Heart right ventricle (tissue), 16 donors: ENCODE measurements at regions not wholly inside any gene's neighbourhood (a gene's known extent, or its start where the extent isn't known, plus 50 kb on each side); places are given as distances from the start of the nearest gene placed in this dataset.

Source experiments
- ATAC-seq, 8 donors: fragments of 200-7000 bp; cut with Tn5 transposase; one replicate each; pipeline ENCODE4 v1.9.1; 2020; ENCODE audit warnings: mild to moderate bottlenecking in 8 of 8, moderate library complexity in 8 of 8, moderate number of reproducible peaks in 1 of 8
- DNase-seq, 2 donors: peaks; one replicate each; pipeline ENCODE4 v3.0.0-alpha.2; 2020
- H3K27ac ChIP-seq, 10 donors: fragments of 200-600 bp; sonication (generic) in 2 of 10; one replicate each; pipeline versions ENCODE4 v1.5.0 to v1.8.0; 2020 to 2022; ENCODE audit warnings: mild to moderate bottlenecking in 3 of 10
- H3K27me3 ChIP-seq, 7 donors: fragments of 200-600 bp; one replicate each; pipeline ENCODE4 v1.8.0; 2021 to 2022; ENCODE audit warnings: mild to moderate bottlenecking in 2 of 7
- H3K36me3 ChIP-seq, 9 donors: fragments of 200-600 bp; sonication (generic) in 1 of 9; one replicate each; pipeline versions ENCODE4 v1.5.0 to v1.8.0; 2020 to 2022; ENCODE audit warnings: mild to moderate bottlenecking in 2 of 9
- H3K4me1 ChIP-seq, 9 donors: fragments of 200-600 bp; sonication (generic) in 1 of 9; one replicate each; pipeline versions ENCODE4 v1.5.0 to v1.8.0; 2020 to 2022; ENCODE audit warnings: mild to moderate bottlenecking in 4 of 9
- H3K4me3 ChIP-seq, 10 donors: fragments of 200-600 bp; sonication (generic) in 2 of 10; one replicate each; pipeline versions ENCODE4 v1.5.0 to v1.8.0; 2020 to 2022; ENCODE audit warnings: mild to moderate bottlenecking in 7 of 10, moderate library complexity in 2 of 10
- H3K9me3 ChIP-seq, 11 donors: fragments of 200-600 bp in 10 of 11; sonication (generic) in 2 of 11; one replicate each; pipeline versions ENCODE4 v1.5.0 to v1.8.0; 2013 to 2022; ENCODE audit warnings: mild to moderate bottlenecking in 2 of 11, control low read depth in 1 of 11, moderate library complexity in 1 of 11
- CTCF ChIP-seq, 9 donors: fragments of 200-600 bp; sonication (generic) in 2 of 9; IDR thresholded peaks; one replicate each; pipeline versions ENCODE4 v1.5.0 to v1.8.0; 2021 to 2022; ENCODE audit warnings: antibody characterized with exemption in 9 of 9, mild to moderate bottlenecking in 5 of 9, moderate library complexity in 1 of 9
- WGBS, 2 donors: extraction: QIAGEN DNeasy Blood & Tissue Kit; methylation state at CpG; one replicate each; pipeline ENCODE4 v1.1.7; 2013; ENCODE audit warnings: inconsistent platforms in 1 of 2; 5-methylcytosine and 5-hydroxymethylcytosine counted together
- intact Hi-C, 10 donors: fragments of 100-400 bp; cut with DNase I; formaldehyde crosslinking; loops; one replicate each; pipeline versions ENCODE4 v1.11.1 to v1.14.2; 2022
- donor health status: Arrhythmogenic right ventricular cardiomyopathy.
- donor health status: ischemic (EF 13 %, LVEDD 7.1; RV severe dilation, severe dysfunction).
- donor health status: healthy with polysubstance abuse.
- donor health status: DM: no; HTN: yes; CAD: no.
- donor health status: DM: no; HTN: no; CAD: no.
- donor health status: ischemic (EF 25% LVEDD 6.9; RV normal size, moderate dysfunction).
- donor health status: ischemic (EF 25% LVEDD 5.7; RV mildly dilated, moderate dysfunction).
- donor health status: healthy.
- donor health status: DM: yes; HTN: yes; CAD: no.
- donor health status: Ischemic cardiomyopathy.
- donor health status: ischemic (EF 35%, LVEDD 5.7; RV mildly dilated, moderate dysfunction).
- donor health status: nonischemic (EF 11% LVEDD 7.7; RV severe dilation, severe dysfunction).
- donor health status: DM: yes; HTN: yes; CAD: no.
- donor health status: PGD.
- donor health status: ischemic (EF 29% LVEDD 5.4; RV normal size, mild dysfunction).
- donor health status: nonischemic (EF 23%, LVEDD 6.1; RV moderate dilation, normal function).

GRCh38 chr14:43369710-43370564 is 1137.1 kb downstream of the FSCB start:
- TF ChIP-seq CTCF (IDR thresholded peaks at IDR 0.05): no peak
- Histone ChIP-seq H3K27ac (no peak overlapping the region), H3K4me1 (no peaks in the 10 kb centered on the region), H3K27me3 (no peaks in the 10 kb centered on the region), H3K36me3 (no peaks in the 10 kb centered on the region), H3K9me3 (peaks cover 0 to 14% (median 0%) of the 10 kb centered on the region in 11 donors), H3K4me3 (no peak overlapping the region)
- intact Hi-C loops: no loop called here
- DNase-seq: no peak
- no peak for ATAC-seq
- WGBS, 2 donors: 90 to 96% methylated on average over 21 of the region's 21 CpGs

GRCh38 chr14:43362586-43362985 is 1144.5 kb downstream of the FSCB start:
- H3K4me3 ChIP-seq: no peak overlapping the region
- TF ChIP-seq CTCF (IDR thresholded peaks at IDR 0.05): no peak
- DNase-seq (no peak), ATAC-seq (no peak)
- no peak overlapping the region for H3K27ac ChIP-seq
- intact Hi-C loops: no loop called here
- WGBS, 2 donors: 91 to 97% methylated on average over 3 of the region's 3 CpGs
- no peaks in the 10 kb centered on the region for H3K9me3 ChIP-seq
- no peaks in the 10 kb centered on the region for H3K4me1 ChIP-seq
- H3K36me3 ChIP-seq: no peaks in the 10 kb centered on the region
- H3K27me3 ChIP-seq: no peaks in the 10 kb centered on the region

- H3K27ac ChIP-seq: no peak overlapping the region
- DNase-seq: no peak
- no peaks in the 10 kb centered on the region for H3K9me3 ChIP-seq
- no peak overlapping the region for H3K4me3 ChIP-seq
- H3K36me3 ChIP-seq: no peaks in the 10 kb centered on the region
- H3K4me1 ChIP-seq: no peaks in the 10 kb centered on the region
- intact Hi-C loops: no loop called here
- TF ChIP-seq CTCF (IDR thresholded peaks at IDR 0.05): no peak
- H3K27me3 ChIP-seq: no peaks in the 10 kb centered on the region
- no peak for ATAC-seq
These were observed 1145.3 kb downstream of the FSCB start for GRCh38 chr14:43361751-43362150.

- H3K4me3 ChIP-seq: no peak overlapping the region
- H3K36me3 ChIP-seq: no peaks in the 10 kb centered on the region
- intact Hi-C loops: no loop called here
- TF ChIP-seq CTCF (IDR thresholded peaks at IDR 0.05): no peak
- H3K27ac ChIP-seq: no peak overlapping the region
- no peak for DNase-seq
- no peaks in the 10 kb centered on the region for H3K4me1 ChIP-seq
- WGBS, 2 donors: 59 to 60% methylated on average over 3 of the region's 3 CpGs
- H3K27me3 ChIP-seq: no peaks in the 10 kb centered on the region
- ATAC-seq: no peak
- H3K9me3 ChIP-seq: no peaks in the 10 kb centered on the region
These were observed 1146.8 kb downstream of the FSCB start for GRCh38 chr14:43360239-43360638.
